COLO829 (cell line): ENCODE measurements at regions not wholly inside any gene's neighbourhood (a gene's known extent, or its start where the extent isn't known, plus 50 kb on each side); places are given as distances from the start of the nearest gene placed in this dataset.
"Not testable (repeated sequence)": the region's sequence is repeated elsewhere in the genome, so short reads cannot be mapped to it uniquely, and the experiment has no call there.

Experiments
- DNase-seq: peaks from one replicate; pipeline ENCODE4 v3.0.0; 2012; ENCODE audit warnings: low spot score

- DNase-seq = no peak
These were observed 220.7 kb downstream of the IRS1 start for GRCh38 chr2:226578879-226579278.

GRCh38 chr2:226578373-226578772 is 221.2 kb downstream of the IRS1 start:
- no peak for DNase-seq

- no peak for DNase-seq
These were observed 223.7 kb downstream of the IRS1 start for GRCh38 chr2:226575928-226576327.

- DNase-seq = no peak
These were observed 226.5 kb downstream of the IRS1 start for GRCh38 chr2:226573158-226573557.

GRCh38 chr2:226564667-226565066 is 235.0 kb downstream of the IRS1 start:
- no peak for DNase-seq

GRCh38 chr2:226561962-226562361 is 237.7 kb downstream of the IRS1 start:
- no peak for DNase-seq

- DNase-seq = no peak
These were observed 239.3 kb downstream of the IRS1 start for GRCh38 chr2:226560325-226560724.

- no peak for DNase-seq
These were observed 240.1 kb downstream of the IRS1 start for GRCh38 chr2:226559536-226559935.

GRCh38 chr2:226558418-226558817 is 241.2 kb downstream of the IRS1 start:
- DNase-seq = no peak

GRCh38 chr2:226556050-226556449 is 243.6 kb downstream of the IRS1 start:
- DNase-seq = no peak

- DNase-seq = no peak
These were observed 244.9 kb downstream of the IRS1 start for GRCh38 chr2:226554701-226555100.

- no peak for DNase-seq
These were observed 246.3 kb downstream of the IRS1 start for GRCh38 chr2:226553333-226553732.

GRCh38 chr2:226552571-226553285 is 246.9 kb downstream of the IRS1 start:
- DNase-seq = no peak

- no peak for DNase-seq
These were observed 247.9 kb downstream of the IRS1 start for GRCh38 chr2:226551522-226552250.

- DNase-seq = no peak
These were observed 248.8 kb downstream of the IRS1 start for GRCh38 chr2:226550801-226551200.

GRCh38 chr2:226548732-226549131 is 250.9 kb downstream of the IRS1 start:
- no peak for DNase-seq

GRCh38 chr2:226544596-226545210 is 254.9 kb downstream of the IRS1 start:
- DNase-seq = no peak

- DNase-seq = no peak
These were observed 259.2 kb downstream of the IRS1 start for GRCh38 chr2:226540204-226540994.

GRCh38 chr2:226536410-226536809 is 263.2 kb downstream of the IRS1 start:
- DNase-seq = no peak

- not testable (repeated sequence) for DNase-seq
These were observed 266.6 kb downstream of the IRS1 start for GRCh38 chr2:226532976-226533375.

GRCh38 chr2:226531061-226531810 is 268.4 kb downstream of the IRS1 start:
- DNase-seq = no peak

GRCh38 chr2:226529556-226529955 is 270.1 kb downstream of the IRS1 start:
- DNase-seq = no peak
